Umbilical cord (tissue), 1 donor: ENCODE measurements at regions not wholly inside any gene's neighbourhood (a gene's known extent, or its start where the extent isn't known, plus 50 kb on each side); places are given as distances from the start of the nearest gene placed in this dataset.

Source experiments
- DNase-seq: peaks from one replicate; pipeline ENCODE4 v3.0.0-alpha.2; 2015; ENCODE audit warnings: low spot score

GRCh38 chr14:87170179-87170578 is 822.8 kb downstream of the GALC start:
- no peak for DNase-seq

GRCh38 chr14:87169362-87169761 is 823.6 kb downstream of the GALC start:
- no peak for DNase-seq

GRCh38 chr14:87161502-87161901 is 831.5 kb downstream of the GALC start:
- DNase-seq: no peak

GRCh38 chr14:87160989-87161388 is 832.0 kb downstream of the GALC start:
- DNase-seq: no peak

GRCh38 chr14:87158283-87158682 is 834.7 kb downstream of the GALC start:
- no peak for DNase-seq

- no peak for DNase-seq
Observed at GRCh38 chr14:87156878-87157277, 836.1 kb downstream of the GALC start.

- DNase-seq: no peak
Observed at GRCh38 chr14:87155856-87156488, 837.0 kb downstream of the GALC start.

- DNase-seq: no peak
Observed at GRCh38 chr14:87153901-87154300, 839.1 kb downstream of the GALC start.

- DNase-seq: no peak
Observed at GRCh38 chr14:87153391-87153790, 839.6 kb downstream of the GALC start.

- DNase-seq: no peak
Observed at GRCh38 chr14:87152693-87153092, 840.3 kb downstream of the GALC start.

GRCh38 chr14:87149583-87150354 is 843.2 kb downstream of the GALC start:
- DNase-seq: no peak

- no peak for DNase-seq
Observed at GRCh38 chr14:87148655-87149054, 844.3 kb downstream of the GALC start.

GRCh38 chr14:87142551-87143211 is 850.3 kb downstream of the GALC start:
- DNase-seq: no peak

GRCh38 chr14:87141801-87142200 is 851.2 kb downstream of the GALC start:
- no peak for DNase-seq

- no peak for DNase-seq
Observed at GRCh38 chr14:87139299-87139698, 853.7 kb downstream of the GALC start.

GRCh38 chr14:87133073-87133801 is 859.7 kb downstream of the GALC start:
- DNase-seq: peak; percentile 25

- DNase-seq: peak; percentile 54
Observed at GRCh38 chr14:87131879-87132278, 861.1 kb downstream of the GALC start.

GRCh38 chr14:87122166-87122565 is 870.8 kb downstream of the GALC start:
- no peak for DNase-seq

GRCh38 chr14:87121716-87122115 is 871.3 kb downstream of the GALC start:
- no peak for DNase-seq

GRCh38 chr14:87115234-87115633 is 877.7 kb downstream of the GALC start:
- DNase-seq: no peak

GRCh38 chr14:87113286-87113685 is 879.7 kb downstream of the GALC start:
- no peak for DNase-seq

GRCh38 chr14:87111741-87112140 is 881.2 kb downstream of the GALC start:
- DNase-seq: no peak
